A673 (cell line): ENCODE measurements at regions not wholly inside any gene's neighbourhood (a gene's known extent, or its start where the extent isn't known, plus 50 kb on each side); places are given as distances from the start of the nearest gene placed in this dataset.
"Not testable (repeated sequence)": the region's sequence is repeated elsewhere in the genome, so short reads cannot be mapped to it uniquely, and the experiment has no call there.

Experiments
- EZH2 ChIP-seq: fragments of 200-600 bp; sonication (generic); IDR thresholded peaks from 2 replicates; pipeline ENCODE4 v1.6.1; 2017; ENCODE audit warnings: borderline replicate concordance, low read depth, mild to moderate bottlenecking, mixed read lengths, antibody characterized with exemption, low read length; ENCODE audit not compliant: poor library complexity, severe bottlenecking
- TF ChIP-seq, protein P1 (sequence below): fragments of 300-800, 200-600 bp; sonication (generic); conservative IDR thresholded peaks from 2 replicates; pipeline ENCODE4 v1.5.1; 2017; ENCODE audit warnings: low read depth, mild to moderate bottlenecking, antibody characterized with exemption, low read length, moderate library complexity, mixed read lengths

DNA sequence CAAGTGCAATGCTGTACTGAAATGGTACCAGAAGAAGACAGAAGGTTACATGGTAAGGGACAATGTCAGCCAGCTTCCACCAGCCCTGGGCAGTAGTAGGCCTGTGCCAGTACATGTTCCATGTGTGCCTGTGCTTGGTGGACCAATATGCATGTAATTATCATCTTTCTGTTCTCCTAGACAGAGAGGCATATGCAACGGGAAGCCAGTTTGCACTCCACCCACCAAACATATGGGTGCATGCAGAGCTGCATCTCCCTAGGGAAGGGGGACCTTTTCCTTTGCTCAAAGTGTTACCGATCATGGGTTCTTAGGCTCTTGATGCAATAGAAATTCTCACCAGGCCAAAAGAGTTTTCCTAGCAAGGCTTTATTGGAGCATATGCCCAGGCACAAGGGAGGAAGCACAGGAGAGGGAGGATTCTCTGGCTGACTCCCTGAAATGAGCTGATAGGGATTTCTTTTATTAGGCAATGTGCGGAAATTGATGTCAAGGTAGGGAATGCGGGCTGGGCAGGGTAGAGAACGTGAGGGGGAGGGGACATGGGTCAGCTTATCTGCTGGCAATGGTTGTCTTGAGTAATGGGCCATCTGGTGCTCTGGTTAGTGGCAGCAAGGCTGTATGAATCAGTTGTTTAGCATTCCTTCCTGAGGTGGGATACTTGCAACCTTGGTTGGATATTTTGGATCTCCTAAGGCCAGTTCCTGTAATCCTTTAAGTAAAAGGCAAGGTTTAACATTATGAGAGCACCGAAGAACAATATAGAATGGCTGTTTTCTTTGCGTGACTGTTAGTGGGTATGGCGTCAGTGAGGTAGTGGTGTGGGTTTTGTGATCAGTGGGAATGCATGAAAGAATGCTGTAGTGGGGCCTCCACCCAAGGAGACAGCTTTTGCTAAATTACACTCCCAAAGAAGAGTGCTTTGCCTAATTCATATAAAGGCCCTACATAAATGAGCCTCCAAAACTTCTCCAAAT, 102.5 kb downstream of the CDRT15L2 start:
- TF ChIP-seq, protein P1, sequence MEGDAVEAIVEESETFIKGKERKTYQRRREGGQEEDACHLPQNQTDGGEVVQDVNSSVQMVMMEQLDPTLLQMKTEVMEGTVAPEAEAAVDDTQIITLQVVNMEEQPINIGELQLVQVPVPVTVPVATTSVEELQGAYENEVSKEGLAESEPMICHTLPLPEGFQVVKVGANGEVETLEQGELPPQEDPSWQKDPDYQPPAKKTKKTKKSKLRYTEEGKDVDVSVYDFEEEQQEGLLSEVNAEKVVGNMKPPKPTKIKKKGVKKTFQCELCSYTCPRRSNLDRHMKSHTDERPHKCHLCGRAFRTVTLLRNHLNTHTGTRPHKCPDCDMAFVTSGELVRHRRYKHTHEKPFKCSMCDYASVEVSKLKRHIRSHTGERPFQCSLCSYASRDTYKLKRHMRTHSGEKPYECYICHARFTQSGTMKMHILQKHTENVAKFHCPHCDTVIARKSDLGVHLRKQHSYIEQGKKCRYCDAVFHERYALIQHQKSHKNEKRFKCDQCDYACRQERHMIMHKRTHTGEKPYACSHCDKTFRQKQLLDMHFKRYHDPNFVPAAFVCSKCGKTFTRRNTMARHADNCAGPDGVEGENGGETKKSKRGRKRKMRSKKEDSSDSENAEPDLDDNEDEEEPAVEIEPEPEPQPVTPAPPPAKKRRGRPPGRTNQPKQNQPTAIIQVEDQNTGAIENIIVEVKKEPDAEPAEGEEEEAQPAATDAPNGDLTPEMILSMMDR = not testable (repeated sequence)
- not testable (repeated sequence) for TF ChIP-seq EZH2
